Keratinocyte (primary cell): ENCODE measurements at regions not wholly inside any gene's neighbourhood (a gene's known extent, or its start where the extent isn't known, plus 50 kb on each side); places are given as distances from the start of the nearest gene placed in this dataset.

ENCODE experiments used
- EZH2 ChIP-seq: IDR thresholded peaks from one replicate; pipeline ENCODE4 v1.6.1; 2012; ENCODE audit warnings: inconsistent platforms, mild to moderate bottlenecking, low read length, moderate library complexity
- TF ChIP-seq, protein P1 (sequence below), 3 experiments: IDR thresholded peaks in 1 of 3; conservative IDR thresholded peaks in 1 of 3; optimal IDR thresholded peaks in 1 of 3; 2 replicates in 2 of 3; 3 replicates in 1 of 3; pipeline versions ENCODE3 to v1.5.1; 2011; ENCODE audit warnings: low read length in 3 of 3, mild to moderate bottlenecking in 3 of 3, moderate library complexity in 2 of 3, control low read depth in 1 of 3, inconsistent platforms in 1 of 3; ENCODE audit not compliant: insufficient read depth in 2 of 3; ENCODE audit errors: extremely low read depth in 1 of 3

DNA sequence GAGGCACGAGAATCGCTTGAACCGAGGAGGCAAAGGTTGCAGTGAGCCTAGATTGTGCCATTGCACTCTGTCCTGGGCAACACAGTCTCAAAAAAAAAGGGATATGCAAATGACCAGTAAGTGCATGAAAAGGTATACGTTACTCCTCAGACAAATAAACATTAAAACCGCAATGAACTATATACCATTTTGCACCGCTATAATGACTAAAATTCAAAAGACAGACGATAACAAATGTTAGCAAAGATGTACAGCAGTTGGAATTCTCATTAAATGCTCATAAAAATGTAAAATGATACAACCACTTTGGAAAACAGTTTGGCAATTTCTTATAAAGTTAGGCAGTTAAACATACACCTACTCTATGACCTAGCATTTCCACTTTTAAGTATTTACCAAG, 67.4 kb upstream of the MSH6 start:
- TF ChIP-seq, protein P1, sequence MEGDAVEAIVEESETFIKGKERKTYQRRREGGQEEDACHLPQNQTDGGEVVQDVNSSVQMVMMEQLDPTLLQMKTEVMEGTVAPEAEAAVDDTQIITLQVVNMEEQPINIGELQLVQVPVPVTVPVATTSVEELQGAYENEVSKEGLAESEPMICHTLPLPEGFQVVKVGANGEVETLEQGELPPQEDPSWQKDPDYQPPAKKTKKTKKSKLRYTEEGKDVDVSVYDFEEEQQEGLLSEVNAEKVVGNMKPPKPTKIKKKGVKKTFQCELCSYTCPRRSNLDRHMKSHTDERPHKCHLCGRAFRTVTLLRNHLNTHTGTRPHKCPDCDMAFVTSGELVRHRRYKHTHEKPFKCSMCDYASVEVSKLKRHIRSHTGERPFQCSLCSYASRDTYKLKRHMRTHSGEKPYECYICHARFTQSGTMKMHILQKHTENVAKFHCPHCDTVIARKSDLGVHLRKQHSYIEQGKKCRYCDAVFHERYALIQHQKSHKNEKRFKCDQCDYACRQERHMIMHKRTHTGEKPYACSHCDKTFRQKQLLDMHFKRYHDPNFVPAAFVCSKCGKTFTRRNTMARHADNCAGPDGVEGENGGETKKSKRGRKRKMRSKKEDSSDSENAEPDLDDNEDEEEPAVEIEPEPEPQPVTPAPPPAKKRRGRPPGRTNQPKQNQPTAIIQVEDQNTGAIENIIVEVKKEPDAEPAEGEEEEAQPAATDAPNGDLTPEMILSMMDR (optimal IDR thresholded peaks at IDR 0.05 in 1 of 3, IDR thresholded peaks at IDR 0.05 in 1 of 3, conservative IDR thresholded peaks at IDR 0.05 in 1 of 3; ENCODE audit: extremely low read depth in 1 of 3, insufficient read depth in 2 of 3, low read length in 3 of 3) = no peak
- no peak for TF ChIP-seq EZH2
